ENCODE measurements at regions not wholly inside any gene's neighbourhood (a gene's known extent, or its start where the extent isn't known, plus 50 kb on each side); places are given as distances from the start of the nearest gene placed in this dataset.

- ChIA-PET CTCF (no interaction called here), POLR2A (ENCODE audit: unreplicated experiment) (no interaction called here)
- peaks cover 80% of the 10 kb centered on the region for H3K27me3 ChIP-seq (ENCODE audit: insufficient read depth, low read depth)
- H3K36me3 ChIP-seq (ENCODE audit: low read depth): no peaks in the 10 kb centered on the region
- no peaks in the 10 kb centered on the region for H3K9me3 ChIP-seq (ENCODE audit: insufficient read depth, low read depth)
- intact Hi-C loops (cut with micrococcal nuclease; ENCODE audit: unreplicated experiment): no loop called here
- no peak for DNase-seq
- H3K27ac ChIP-seq: no peak overlapping the region
- TF ChIP-seq EZH2 (IDR thresholded peaks at IDR 0.05; ENCODE audit: low read depth) (no peak), CTCF (conservative IDR thresholded peaks at IDR 0.05) (no peak)
- H3K9me2 ChIP-seq (ENCODE audit: insufficient read depth): no peaks in the 10 kb centered on the region
- H3F3A ChIP-seq (ENCODE audit: insufficient read depth, low read depth): no peaks in the 10 kb centered on the region
- no peak overlapping the region for H2AFZ ChIP-seq
- BruUV-seq (replicated peaks): no TSS peak
- H3K4me3 ChIP-seq: no peak overlapping the region
- no peaks in the 10 kb centered on the region for H3K4me1 ChIP-seq (replicated peaks; ENCODE audit: insufficient read depth)
- H4K20me1 ChIP-seq (ENCODE audit: insufficient read depth): no peaks in the 10 kb centered on the region
- H3K4me2 ChIP-seq: no peak overlapping the region
- H3K79me2 ChIP-seq (ENCODE audit: low read depth): no peaks in the 10 kb centered on the region
These were observed 63.4 kb upstream of the ADAMTS2 start for GRCh38 chr5:179408611-179409010.

DNA sequence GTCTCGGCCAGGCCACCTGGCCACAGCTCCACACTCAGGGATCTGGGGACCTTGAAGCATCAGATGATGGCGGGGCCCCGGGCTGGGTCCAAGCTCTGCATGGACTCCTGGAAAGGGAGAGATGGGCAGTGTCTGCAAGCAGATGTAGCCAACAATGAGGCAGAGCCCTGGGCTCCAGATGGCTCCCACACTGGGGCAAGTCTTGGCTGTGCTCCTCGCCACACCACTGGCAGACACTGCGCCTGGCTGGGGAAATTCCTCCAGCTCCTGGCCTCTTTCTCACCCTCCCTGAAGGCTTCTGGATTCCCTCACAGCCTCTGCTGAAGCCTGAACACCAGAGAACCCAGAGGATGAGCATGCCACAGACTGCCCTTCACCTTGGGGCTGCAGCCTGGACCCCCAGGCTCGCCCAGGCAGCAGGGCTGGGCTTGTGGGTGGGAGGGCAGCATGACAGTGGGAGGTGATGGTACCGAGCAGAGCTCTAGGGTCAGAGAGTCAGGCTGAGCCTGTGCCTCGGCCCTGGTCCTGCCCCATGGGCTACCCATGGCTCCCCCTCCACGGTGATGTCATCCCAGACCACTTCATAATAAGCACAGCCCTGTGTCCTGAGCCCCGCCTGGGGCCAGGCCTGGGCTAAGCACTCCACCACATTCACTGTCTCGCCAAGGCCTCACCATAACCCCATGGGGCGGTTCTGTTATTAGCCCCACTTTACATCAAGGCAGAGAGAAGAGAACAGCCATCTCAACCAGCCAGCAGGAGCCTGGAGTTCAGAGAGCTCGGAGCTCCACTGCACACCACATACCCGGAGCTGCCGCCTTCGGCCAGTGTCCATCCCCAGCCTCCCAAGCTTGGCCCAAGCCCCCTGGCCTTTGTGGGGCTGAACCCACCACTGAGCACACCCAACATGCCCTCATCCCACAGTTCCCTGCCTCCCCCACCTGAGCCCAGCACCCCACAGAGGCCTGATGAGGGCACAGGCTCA lies 62.2 kb upstream of the ADAMTS2 start:
- Histone ChIP-seq H3K9me2 (ENCODE audit: insufficient read depth) (no peaks in the 10 kb centered on the region), H3K4me1 (replicated peaks; ENCODE audit: insufficient read depth) (no peaks in the 10 kb centered on the region), H3K4me3 (no peak overlapping the region), H3K79me2 (ENCODE audit: low read depth) (no peaks in the 10 kb centered on the region), H4K20me1 (ENCODE audit: insufficient read depth) (no peaks in the 10 kb centered on the region), H3K9me3 (ENCODE audit: insufficient read depth, low read depth) (no peaks in the 10 kb centered on the region), H3F3A (ENCODE audit: insufficient read depth, low read depth) (no peaks in the 10 kb centered on the region), H3K27me3 (ENCODE audit: insufficient read depth, low read depth) (peaks cover 79% of the 10 kb centered on the region), H3K36me3 (ENCODE audit: low read depth) (no peaks in the 10 kb centered on the region), H2AFZ (no peak overlapping the region), H3K27ac (no peak overlapping the region), H3K4me2 (no peak overlapping the region)
- ChIA-PET CTCF (no interaction called here), POLR2A (ENCODE audit: unreplicated experiment) (no interaction called here)
- no TSS peak for BruUV-seq (replicated peaks)
- intact Hi-C loops (cut with micrococcal nuclease; ENCODE audit: unreplicated experiment): no loop called here
- TF ChIP-seq CTCF (conservative IDR thresholded peaks at IDR 0.05) (no peak), EZH2 (IDR thresholded peaks at IDR 0.05; ENCODE audit: low read depth) (no peak)
- DNase-seq: no peak

GRCh38 chr5:179406031-179406961 lies 61.0 kb upstream of the ADAMTS2 start:
- TF ChIP-seq CTCF (conservative IDR thresholded peaks at IDR 0.05) (no peak), EZH2 (IDR thresholded peaks at IDR 0.05; ENCODE audit: low read depth) (no peak)
- Histone ChIP-seq H3K4me3 (no peak overlapping the region), H3K27me3 (ENCODE audit: insufficient read depth, low read depth) (peaks cover 79% of the 10 kb centered on the region), H3K4me1 (replicated peaks; ENCODE audit: insufficient read depth) (no peaks in the 10 kb centered on the region), H3K9me2 (ENCODE audit: insufficient read depth) (no peaks in the 10 kb centered on the region), H3F3A (ENCODE audit: insufficient read depth, low read depth) (no peaks in the 10 kb centered on the region), H3K27ac (no peak overlapping the region), H3K4me2 (no peak overlapping the region), H4K20me1 (ENCODE audit: insufficient read depth) (no peaks in the 10 kb centered on the region), H3K9me3 (ENCODE audit: insufficient read depth, low read depth) (no peaks in the 10 kb centered on the region), H2AFZ (no peak overlapping the region), H3K36me3 (ENCODE audit: low read depth) (no peaks in the 10 kb centered on the region), H3K79me2 (ENCODE audit: low read depth) (no peaks in the 10 kb centered on the region)
- intact Hi-C loops (cut with micrococcal nuclease; ENCODE audit: unreplicated experiment): no loop called here
- DNase-seq: no peak
- no TSS peak for BruUV-seq (replicated peaks)
- ChIA-PET CTCF (no interaction called here), POLR2A (ENCODE audit: unreplicated experiment) (no interaction called here)
